H1 (cell line): ENCODE measurements at regions not wholly inside any gene's neighbourhood (a gene's known extent, or its start where the extent isn't known, plus 50 kb on each side); places are given as distances from the start of the nearest gene placed in this dataset.

ENCODE experiments used
- JUN ChIP-seq: IDR thresholded peaks from 2 replicates; pipeline ENCODE4 v1.6.1; 2011; ENCODE audit warnings: low read depth, mild to moderate bottlenecking, improper control_type of control experiment, low read length
- RNF2 ChIP-seq: fragments of 200-900, 300-1000 bp; sonication (generic); IDR thresholded peaks from 2 replicates; pipeline ENCODE4 v1.7.1; 2016; ENCODE audit warnings: borderline replicate concordance, low read depth, mild to moderate bottlenecking, antibody characterized with exemption, low read length; ENCODE audit not compliant: poor library complexity, severe bottlenecking; ENCODE audit errors: missing control alignments
- SIN3A ChIP-seq, 2 experiments: IDR thresholded peaks in 1 of 2; conservative IDR thresholded peaks in 1 of 2; 2 replicates each; pipeline ENCODE4 v1.6.1; 2011 to 2012; ENCODE audit warnings: low read length in 2 of 2, improper control_type of control experiment in 1 of 2, low read depth in 1 of 2, mild to moderate bottlenecking in 1 of 2
- TAF1 ChIP-seq: IDR thresholded peaks from 2 replicates; pipeline ENCODE4 v1.6.1; 2011; ENCODE audit warnings: mild to moderate bottlenecking, low read depth, low read length
- TF ChIP-seq, protein P1 (sequence below): IDR thresholded peaks from 2 replicates; pipeline ENCODE4 v1.6.1; 2012; ENCODE audit warnings: inconsistent platforms

DNA sequence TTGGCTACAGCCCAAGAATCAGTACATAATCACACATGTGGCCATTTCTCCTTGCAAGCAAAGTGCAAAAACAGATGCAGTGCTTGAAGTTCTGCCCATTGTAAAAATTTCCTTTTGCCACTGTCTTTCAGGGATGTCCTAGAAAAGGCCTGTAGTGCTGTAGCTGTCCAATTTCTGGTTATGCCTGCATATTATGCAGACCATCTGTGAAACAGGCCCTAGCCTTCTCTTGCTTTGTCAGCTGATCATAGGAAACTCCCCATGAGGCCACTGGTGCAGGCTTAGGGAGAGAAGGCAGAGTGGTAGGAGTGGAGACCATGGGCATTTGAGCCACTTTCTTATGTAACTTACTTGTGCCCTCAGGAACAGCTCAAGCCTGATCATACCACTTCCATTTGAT, 130.4 kb upstream of the GABRA2 start (continued):
- TF ChIP-seq RNF2 (no peak), SIN3A (conservative IDR thresholded peaks at IDR 0.05 in 1 of 2, IDR thresholded peaks at IDR 0.05 in 1 of 2; ENCODE audit: low read depth in 1 of 2, low read length in 2 of 2) (no peak), JUN (no peak), TAF1 (no peak)
- TF ChIP-seq, protein P1, sequence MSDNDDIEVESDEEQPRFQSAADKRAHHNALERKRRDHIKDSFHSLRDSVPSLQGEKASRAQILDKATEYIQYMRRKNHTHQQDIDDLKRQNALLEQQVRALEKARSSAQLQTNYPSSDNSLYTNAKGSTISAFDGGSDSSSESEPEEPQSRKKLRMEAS = no peak
